ENCODE measurements at regions not wholly inside any gene's neighbourhood (a gene's known extent, or its start where the extent isn't known, plus 50 kb on each side); places are given as distances from the start of the nearest gene placed in this dataset.
"Not testable (repeated sequence)": the region's sequence is repeated elsewhere in the genome, so short reads cannot be mapped to it uniquely, and the experiment has no call there.

DNA sequence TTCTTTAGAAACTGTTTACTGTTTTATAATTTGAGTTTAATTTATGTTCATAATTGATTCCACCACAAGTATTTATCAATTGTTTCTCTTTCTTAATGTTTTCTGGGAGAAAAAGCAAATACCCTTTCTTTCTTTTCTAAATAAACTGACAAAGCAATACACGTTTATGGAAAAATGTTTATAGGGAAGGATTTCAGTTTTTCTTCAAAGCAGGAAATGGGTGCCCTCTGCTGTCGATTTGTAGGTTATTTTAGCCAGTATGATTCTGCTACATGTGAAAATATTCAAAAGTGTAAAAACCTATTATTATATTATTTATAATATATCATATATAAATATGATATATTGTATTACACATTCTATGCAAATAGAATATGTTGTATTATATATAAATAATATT lies 921.0 kb upstream of the ROBO1 start:
- H3K4me3 ChIP-seq = no peak overlapping the region
- H3K27ac ChIP-seq = no peak overlapping the region

GRCh38 chr3:80682951-80683350 lies 915.2 kb upstream of the ROBO1 start:
- Histone ChIP-seq H3K27ac (no peak overlapping the region), H3K4me3 (no peak overlapping the region)

GRCh38 chr3:80682235-80682634 lies 914.4 kb upstream of the ROBO1 start:
- H3K27ac ChIP-seq = no peak overlapping the region
- no peak overlapping the region for H3K4me3 ChIP-seq

DNA sequence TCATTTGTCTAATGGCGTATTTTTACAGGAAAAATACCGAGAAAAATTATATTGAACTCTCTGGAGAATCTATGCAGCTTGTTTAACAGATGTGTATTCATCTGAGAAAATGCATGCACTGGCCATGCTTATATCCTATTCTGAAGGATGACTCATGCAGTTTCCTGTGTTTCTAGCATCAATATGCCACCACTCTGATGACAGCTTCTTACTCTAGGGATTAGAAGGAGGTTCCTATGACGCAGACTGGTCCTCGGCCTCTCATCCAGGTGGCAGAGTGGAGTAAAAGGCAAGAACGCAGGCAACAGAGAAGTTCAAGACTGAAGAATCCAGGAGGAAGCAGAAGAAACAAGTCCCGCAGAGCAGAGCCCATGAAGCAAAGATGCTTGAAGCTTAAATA lies 910.0 kb upstream of the ROBO1 start:
- no peak overlapping the region for H3K27ac ChIP-seq
- H3K4me3 ChIP-seq = no peak overlapping the region

DNA sequence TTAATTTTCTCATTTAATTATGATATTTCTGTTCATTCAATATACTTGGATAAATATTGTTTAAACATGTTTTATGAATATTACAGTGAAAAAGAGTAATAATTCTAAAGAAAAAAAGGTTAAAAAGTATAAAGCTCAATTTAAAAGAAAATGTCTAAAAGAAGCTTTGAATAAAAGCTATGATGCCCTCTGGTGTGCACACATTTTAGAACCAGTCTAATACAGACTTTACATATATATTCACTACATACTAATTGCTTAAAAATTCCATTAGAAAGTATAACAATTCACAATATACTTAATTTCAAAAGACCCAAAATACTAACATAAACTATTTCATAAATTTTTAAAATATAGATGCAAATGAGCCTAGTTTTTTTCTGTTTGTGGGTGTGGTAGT lies 909.1 kb upstream of the ROBO1 start:
- Histone ChIP-seq H3K27ac (no peak overlapping the region), H3K4me3 (no peak overlapping the region)

DNA sequence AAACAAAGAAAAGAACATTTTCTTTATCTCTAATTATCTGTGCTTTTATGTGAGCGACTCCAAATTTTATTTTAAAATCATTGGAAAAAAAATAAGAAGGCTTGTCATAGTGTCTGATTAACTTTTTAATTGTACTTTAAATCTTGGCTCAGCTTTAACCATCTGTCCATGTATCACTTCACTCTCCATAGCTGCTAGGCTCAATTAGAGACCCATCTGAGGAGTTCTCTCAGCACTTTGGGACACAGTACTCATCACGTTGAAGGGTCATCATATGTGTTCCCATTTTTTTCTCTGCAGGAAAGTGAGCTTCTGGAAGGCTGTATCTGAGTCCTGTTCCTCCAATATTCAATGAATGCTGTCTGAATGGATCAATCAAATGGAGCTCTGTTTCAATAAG lies 908.5 kb upstream of the ROBO1 start:
- Histone ChIP-seq H3K27ac (no peak overlapping the region), H3K4me3 (no peak overlapping the region)

DNA sequence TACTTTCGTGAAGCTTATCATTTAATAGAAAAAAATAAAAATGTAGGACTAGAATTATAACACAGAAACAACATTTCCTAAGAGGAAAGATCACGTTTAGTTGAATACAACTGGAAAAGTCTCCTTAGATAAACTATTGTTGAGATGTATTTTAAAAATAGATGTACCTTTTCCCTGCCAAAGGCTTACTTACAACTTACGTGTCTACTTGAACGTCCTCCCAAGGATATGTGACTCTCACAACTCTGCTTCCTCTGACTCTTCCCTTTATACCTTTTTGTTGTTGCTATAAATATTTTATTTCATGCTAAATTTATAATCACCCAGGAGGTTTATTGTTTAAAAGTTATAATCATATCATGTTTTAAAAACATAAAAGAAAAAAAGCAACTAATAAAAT lies 908.0 kb upstream of the ROBO1 start:
- Histone ChIP-seq H3K27ac (no peak overlapping the region), H3K4me3 (no peak overlapping the region)

GRCh38 chr3:80668600-80669294 lies 900.9 kb upstream of the ROBO1 start:
- Histone ChIP-seq H3K4me3 (no peak overlapping the region), H3K27ac (no peak overlapping the region)

DNA sequence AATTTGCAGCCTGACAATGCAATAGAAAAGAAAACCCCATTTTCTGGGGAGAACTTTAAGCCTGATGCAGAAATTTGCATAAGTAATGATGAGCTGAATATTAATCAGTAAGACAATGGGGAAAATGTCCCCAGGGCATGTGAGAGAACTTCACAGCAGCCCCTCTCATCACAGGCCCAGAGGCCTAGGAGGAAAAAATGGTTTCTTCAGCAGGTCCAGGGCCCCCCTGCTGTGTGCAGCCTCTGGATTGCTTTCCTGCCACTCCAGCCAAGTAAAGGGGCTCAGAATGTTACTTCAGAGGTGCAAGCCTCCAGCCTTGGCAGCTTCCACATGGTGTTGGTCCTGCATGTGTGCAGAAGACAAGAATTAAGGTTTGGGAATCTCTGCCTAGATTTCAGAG lies 900.3 kb upstream of the ROBO1 start:
- Histone ChIP-seq H3K27ac (no peak overlapping the region), H3K4me3 (no peak overlapping the region)

DNA sequence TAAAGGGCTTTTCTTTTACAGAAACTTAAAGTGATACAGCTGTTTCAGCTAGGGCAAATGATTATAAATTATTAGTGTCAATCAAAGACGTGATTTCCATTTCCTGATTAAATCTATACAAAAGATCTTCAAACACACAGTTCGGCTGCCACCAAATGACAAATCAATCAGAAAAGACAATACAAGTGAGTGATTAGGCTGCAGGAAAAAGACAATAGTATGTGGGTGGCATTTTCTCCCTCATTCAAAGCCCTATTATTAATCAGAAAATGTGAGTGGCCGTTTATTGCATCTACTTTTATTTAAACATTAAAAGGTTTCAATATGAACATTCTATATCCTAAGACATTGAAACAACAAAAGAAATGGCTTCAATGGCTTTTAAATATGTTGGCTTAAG lies 895.6 kb upstream of the ROBO1 start:
- Histone ChIP-seq H3K4me3 (no peak overlapping the region), H3K27ac (no peak overlapping the region)

DNA sequence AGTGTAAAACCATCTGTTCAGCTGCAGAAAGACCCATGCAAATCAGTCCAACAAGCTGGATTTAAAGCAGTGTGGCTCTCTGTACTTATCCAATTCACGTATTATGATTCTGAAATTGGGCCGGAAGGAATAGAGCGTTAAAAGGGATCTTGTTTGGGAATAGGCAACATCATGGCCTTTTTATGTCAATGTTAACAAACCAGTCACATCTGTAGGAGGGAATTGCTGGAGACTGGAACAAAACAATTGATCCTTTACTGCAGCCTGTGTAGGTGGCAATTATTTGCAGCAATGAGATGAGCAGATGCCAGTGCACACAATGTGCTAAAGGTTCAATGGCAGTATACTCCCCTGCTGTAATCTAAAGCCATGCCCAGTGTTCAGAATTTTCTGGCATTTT lies 887.4 kb upstream of the ROBO1 start:
- H3K4me3 ChIP-seq = no peak overlapping the region
- H3K27ac ChIP-seq = no peak overlapping the region

DNA sequence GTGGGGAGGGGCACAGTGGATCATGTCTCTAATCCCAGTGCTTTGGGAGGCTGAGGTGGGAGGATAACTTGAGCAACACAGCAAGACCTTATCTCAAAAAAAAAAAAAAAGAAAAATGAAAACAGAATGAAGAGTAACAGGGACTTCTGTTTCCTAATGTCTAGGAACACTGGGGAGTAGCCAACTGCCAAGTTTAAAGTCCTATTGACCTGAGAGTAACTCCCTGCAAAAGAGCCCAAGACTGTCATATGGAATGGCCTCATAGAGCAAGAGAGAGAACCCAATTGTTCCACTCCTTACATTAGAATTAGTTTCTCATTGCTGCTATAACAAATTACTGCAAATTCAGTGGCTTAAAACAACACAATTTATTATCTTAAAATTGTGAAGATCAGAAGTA lies 881.4 kb upstream of the ROBO1 start:
- Histone ChIP-seq H3K4me3 (no peak overlapping the region), H3K27ac (no peak overlapping the region)

DNA sequence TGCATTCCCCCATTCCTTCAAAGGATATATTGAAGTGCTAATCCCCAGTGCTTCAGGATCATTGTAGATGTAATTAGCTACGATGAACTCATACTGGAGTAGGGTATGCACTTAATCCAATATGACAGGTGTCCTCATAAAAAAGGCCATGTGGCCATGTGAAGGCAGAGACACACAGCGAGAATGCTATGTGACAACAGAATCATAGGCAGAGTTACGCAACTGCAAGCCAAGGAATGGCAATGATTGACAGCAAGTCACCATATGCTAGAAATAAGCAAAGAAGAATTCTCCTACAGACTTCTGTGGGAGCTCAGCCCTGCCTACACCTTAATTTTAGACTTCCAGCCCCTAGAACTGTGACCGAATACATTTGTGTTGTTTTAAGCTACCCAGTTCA lies 875.6 kb upstream of the ROBO1 start:
- no peak overlapping the region for H3K4me3 ChIP-seq
- no peak overlapping the region for H3K27ac ChIP-seq

- Histone ChIP-seq H3K27ac (no peak overlapping the region), H3K4me3 (no peak overlapping the region)
Measured at GRCh38 chr3:80618295-80619256, 850.8 kb upstream of the ROBO1 start.

GRCh38 chr3:80612366-80612765 lies 844.6 kb upstream of the ROBO1 start:
- Histone ChIP-seq H3K27ac (no peak overlapping the region), H3K4me3 (no peak overlapping the region)

GRCh38 chr3:80608072-80608471 lies 840.3 kb upstream of the ROBO1 start:
- not testable (repeated sequence) for H3K27ac ChIP-seq, H3K4me3 ChIP-seq

GRCh38 chr3:80606073-80606472 lies 838.3 kb upstream of the ROBO1 start:
- H3K4me3 ChIP-seq = no peak overlapping the region

DNA sequence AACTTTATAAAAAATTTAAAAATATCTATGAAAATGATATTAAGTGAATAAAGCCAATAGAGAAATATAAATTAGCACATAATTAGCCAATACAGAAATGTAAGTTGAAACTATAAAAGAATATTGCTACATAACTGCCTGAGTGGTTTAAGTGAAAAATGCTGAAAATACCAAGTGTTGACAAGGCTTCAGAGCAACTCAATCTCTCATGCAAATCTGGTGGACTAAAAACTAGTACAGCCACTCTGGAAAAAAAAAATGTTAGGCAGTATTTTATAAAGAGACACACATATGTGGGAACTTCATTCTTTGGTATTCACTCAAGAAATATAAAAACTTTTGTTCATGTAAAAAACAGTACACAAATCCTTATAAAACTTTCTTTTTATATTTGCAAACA lies 833.7 kb upstream of the ROBO1 start:
- no peak overlapping the region for H3K4me3 ChIP-seq

More at GRCh38 chr3:80606073-80606472, 838.3 kb upstream of the ROBO1 start:
- no peak overlapping the region for H3K27ac ChIP-seq

DNA sequence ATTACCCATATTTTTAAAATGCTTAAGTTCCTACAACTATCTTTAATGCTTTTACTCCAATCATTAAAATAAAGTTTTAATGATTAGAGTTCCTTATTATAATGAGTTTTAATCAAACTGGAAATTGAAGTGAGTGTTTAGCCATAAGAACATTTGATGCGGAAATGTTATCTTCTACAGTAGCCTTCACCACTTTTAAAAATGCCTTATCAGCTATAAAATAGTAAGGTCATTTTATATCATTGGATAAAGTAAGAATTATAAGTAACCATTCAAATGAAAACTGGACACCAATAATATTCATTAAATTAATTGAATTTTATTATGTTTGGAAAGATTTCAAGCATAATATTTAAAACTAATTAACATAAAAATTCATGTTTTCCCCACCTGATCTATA lies 825.0 kb upstream of the ROBO1 start:
- Histone ChIP-seq H3K4me3 (no peak overlapping the region), H3K27ac (no peak overlapping the region)

More for the DNA sequence above, 833.7 kb upstream of the ROBO1 start:
- no peak overlapping the region for H3K27ac ChIP-seq

DNA sequence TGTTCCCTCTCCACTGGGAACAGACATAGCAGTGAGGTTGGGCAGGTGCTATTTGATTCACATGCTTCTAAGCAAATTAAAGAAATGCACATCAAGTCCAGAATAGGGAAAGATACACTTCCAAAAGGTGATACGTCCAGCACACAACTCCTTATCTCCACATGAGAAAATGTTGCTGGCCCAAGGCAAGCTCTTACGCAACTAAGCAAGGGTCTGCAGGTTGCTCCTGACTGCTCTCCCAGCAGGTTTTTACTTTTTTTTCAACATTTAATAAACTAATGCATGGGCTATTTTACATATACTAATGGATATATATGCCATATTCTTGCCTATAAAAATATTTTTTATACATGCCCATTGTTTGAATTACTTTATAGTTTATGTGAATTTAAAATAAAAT lies 818.5 kb upstream of the ROBO1 start:
- Histone ChIP-seq H3K4me3 (no peak overlapping the region), H3K27ac (no peak overlapping the region)

DNA sequence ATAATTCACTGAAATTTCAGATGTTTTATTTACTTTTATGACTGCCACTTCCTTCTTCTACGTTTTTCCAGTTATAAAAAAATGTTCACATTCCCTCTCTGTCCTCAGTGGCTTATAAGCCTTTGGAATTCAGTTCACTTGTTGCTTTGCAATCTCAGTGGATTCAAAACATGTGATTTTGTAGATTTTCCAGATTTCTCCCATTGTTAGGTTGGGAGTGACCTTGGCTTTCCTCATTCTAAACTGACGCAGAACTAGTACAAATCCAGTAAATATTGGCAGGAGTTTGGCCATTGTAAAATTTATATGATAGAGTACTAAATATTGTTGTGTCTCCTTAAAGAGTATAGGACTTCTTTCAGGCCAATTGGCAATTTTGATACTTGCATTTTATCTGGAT lies 812.3 kb upstream of the ROBO1 start:
- H3K27ac ChIP-seq = no peak overlapping the region
- H3K4me3 ChIP-seq = no peak overlapping the region

Data from skin epidermis (tissue), 12 donors.